Sigmoid colon (tissue), 6 donors: ENCODE measurements at regions not wholly inside any gene's neighbourhood (a gene's known extent, or its start where the extent isn't known, plus 50 kb on each side); places are given as distances from the start of the nearest gene placed in this dataset.

ENCODE experiments used
- DNase-seq: peaks from one replicate; pipeline ENCODE4 v3.0.0-alpha.2; 2019
- H3K27ac ChIP-seq, 4 donors: fragments of 200-600 bp; sonication (generic); one replicate each; pipeline ENCODE4 v1.5.1; 2016 to 2019; ENCODE audit warnings: mild to moderate bottlenecking in 1 of 4
- H3K27me3 ChIP-seq, 3 donors: fragments of 200-600 bp; sonication (generic); one replicate each; pipeline ENCODE4 v1.5.1; 2019; ENCODE audit warnings: mild to moderate bottlenecking in 1 of 3
- H3K36me3 ChIP-seq, 4 donors: fragments of 200-600 bp; sonication (generic); one replicate each; pipeline ENCODE4 v1.5.1; 2016 to 2019
- H3K4me1 ChIP-seq, 4 donors: fragments of 200-600 bp; sonication (generic); one replicate each; pipeline ENCODE4 v1.5.1; 2017 to 2019
- H3K4me3 ChIP-seq, 4 donors: fragments of 200-600 bp; sonication (generic); one replicate each; pipeline ENCODE4 v1.5.1; 2017 to 2019; ENCODE audit warnings: mild to moderate bottlenecking in 2 of 4, moderate library complexity in 1 of 4
- H3K9me3 ChIP-seq, 4 donors: fragments of 200-600 bp in 3 of 4; sonication (generic) in 3 of 4; one replicate each; pipeline versions ENCODE4 v1.5.1 to v1.6.1; 2013 to 2019
- CTCF ChIP-seq, 4 experiments: fragments of 450-650 bp in 3 of 4; fragments of 200-600 bp in 1 of 4; IDR thresholded peaks; one replicate each; pipeline ENCODE4 v1.5.1; 2016 to 2019; ENCODE audit warnings: antibody characterized with exemption in 4 of 4, mild to moderate bottlenecking in 3 of 4, moderate library complexity in 2 of 4
- EP300 ChIP-seq, 4 donors: sonication (generic); formaldehyde crosslinking; IDR thresholded peaks; one replicate each; pipeline ENCODE4 v1.6.1; 2017; ENCODE audit warnings: antibody characterized with exemption in 4 of 4
- POLR2A ChIP-seq, 2 donors: fragments of 450-650 bp; IDR thresholded peaks; one replicate each; pipeline ENCODE4 v1.6.1; 2016; ENCODE audit warnings: antibody characterized with exemption in 2 of 2, mild to moderate bottlenecking in 2 of 2, moderate library complexity in 2 of 2
- POLR2AphosphoS5 ChIP-seq, 4 donors: sonication (generic); formaldehyde crosslinking; IDR thresholded peaks; one replicate each; pipeline ENCODE4 v1.6.1; 2017; ENCODE audit warnings: antibody characterized with exemption in 4 of 4
- WGBS, 2 donors: extraction: QIAGEN DNeasy Blood & Tissue Kit; methylation state at CpG; one replicate each; pipeline ENCODE4 v1.1.7; 2013; 5-methylcytosine and 5-hydroxymethylcytosine counted together
- intact Hi-C: fragments of 100-400 bp; cut with DNase I; formaldehyde crosslinking; loops from one replicate; pipeline ENCODE4 v1.15.1; 2023
- donor health status: healthy with polysubstance abuse.
- donor health status: healthy.

GRCh38 chr13:97892717-97893116 is 60.8 kb upstream of the IPO5 start:
- WGBS, 2 donors, result 87 to 89% methylated on average over 3 of the region's 3 CpGs
- H3K4me3 ChIP-seq, result no peak overlapping the region
- TF ChIP-seq POLR2AphosphoS5 (IDR thresholded peaks at IDR 0.05) (no peak), EP300 (IDR thresholded peaks at IDR 0.05) (no peak), POLR2A (IDR thresholded peaks at IDR 0.05) (no peak), CTCF (IDR thresholded peaks at IDR 0.05) (no peak)
- H3K27ac ChIP-seq, result no peak overlapping the region
- H3K36me3 ChIP-seq, result no peaks in the 10 kb centered on the region
- intact Hi-C loops, result no loop called here
- H3K9me3 ChIP-seq, result no peaks in the 10 kb centered on the region
- no peak for DNase-seq
- H3K4me1 ChIP-seq, result peaks cover 0 to 16% (median 2%) of the 10 kb centered on the region in 4 donors
- no peaks in the 10 kb centered on the region for H3K27me3 ChIP-seq

- H3K36me3 ChIP-seq, result no peaks in the 10 kb centered on the region
- H3K27me3 ChIP-seq, result no peaks in the 10 kb centered on the region
- H3K9me3 ChIP-seq, result no peaks in the 10 kb centered on the region
- H3K27ac ChIP-seq, result no peak overlapping the region
- peaks cover 0 to 32% (median 13%) of the 10 kb centered on the region in 4 donors for H3K4me1 ChIP-seq
- intact Hi-C loops, result no loop called here
- no peak for TF ChIP-seq EP300 (IDR thresholded peaks at IDR 0.05)
- TF ChIP-seq POLR2AphosphoS5 (IDR thresholded peaks at IDR 0.05), result no peak
- no peak for TF ChIP-seq CTCF (IDR thresholded peaks at IDR 0.05)
- TF ChIP-seq POLR2A (IDR thresholded peaks at IDR 0.05), result no peak
- no peak overlapping the region for H3K4me3 ChIP-seq
- no peak for DNase-seq
- 88 to 94% methylated on average over 1 of the region's 1 CpG for WGBS, 2 donors
Measured at GRCh38 chr13:97895383-97895782, 58.1 kb upstream of the IPO5 start.

GRCh38 chr13:97896446-97896845 is 57.0 kb upstream of the IPO5 start:
- no peak for TF ChIP-seq POLR2A (IDR thresholded peaks at IDR 0.05)
- 95 to 97% methylated on average over 2 of the region's 2 CpGs for WGBS, 2 donors

GRCh38 chr13:97901716-97902115 is 51.8 kb upstream of the IPO5 start:
- intact Hi-C loops, result loop anchor here (5.0 kb wide), 2 partner anchors 44 to 76 kb away; no protein-coding TSS in a partner anchor
- Histone ChIP-seq H3K27me3 (no peaks in the 10 kb centered on the region), H3K27ac (peak overlapping the region in 2 of 4 donors; percentile 46 to 48), H3K4me3 (no peak overlapping the region), H3K4me1 (peaks cover 0 to 51% (median 25%) of the 10 kb centered on the region in 4 donors), H3K9me3 (no peaks in the 10 kb centered on the region), H3K36me3 (no peaks in the 10 kb centered on the region)
- WGBS, 2 donors, result 63 to 72% methylated on average over 1 of the region's 1 CpG
- no peak for TF ChIP-seq CTCF (IDR thresholded peaks at IDR 0.05)
- no peak for TF ChIP-seq EP300 (IDR thresholded peaks at IDR 0.05)
- no peak for TF ChIP-seq POLR2A (IDR thresholded peaks at IDR 0.05)
- DNase-seq, result no peak

More at GRCh38 chr13:97896446-97896845, 57.0 kb upstream of the IPO5 start:
- Histone ChIP-seq H3K27me3 (no peaks in the 10 kb centered on the region), H3K4me3 (no peak overlapping the region), H3K27ac (no peak overlapping the region), H3K9me3 (no peaks in the 10 kb centered on the region), H3K36me3 (no peaks in the 10 kb centered on the region), H3K4me1 (peaks cover 0 to 43% (median 19%) of the 10 kb centered on the region in 4 donors)
- intact Hi-C loops, result no loop called here
- DNase-seq, result no peak
